ENCODE measurements at regions not wholly inside any gene's neighbourhood (a gene's known extent, or its start where the extent isn't known, plus 50 kb on each side); places are given as distances from the start of the nearest gene placed in this dataset.

DNA sequence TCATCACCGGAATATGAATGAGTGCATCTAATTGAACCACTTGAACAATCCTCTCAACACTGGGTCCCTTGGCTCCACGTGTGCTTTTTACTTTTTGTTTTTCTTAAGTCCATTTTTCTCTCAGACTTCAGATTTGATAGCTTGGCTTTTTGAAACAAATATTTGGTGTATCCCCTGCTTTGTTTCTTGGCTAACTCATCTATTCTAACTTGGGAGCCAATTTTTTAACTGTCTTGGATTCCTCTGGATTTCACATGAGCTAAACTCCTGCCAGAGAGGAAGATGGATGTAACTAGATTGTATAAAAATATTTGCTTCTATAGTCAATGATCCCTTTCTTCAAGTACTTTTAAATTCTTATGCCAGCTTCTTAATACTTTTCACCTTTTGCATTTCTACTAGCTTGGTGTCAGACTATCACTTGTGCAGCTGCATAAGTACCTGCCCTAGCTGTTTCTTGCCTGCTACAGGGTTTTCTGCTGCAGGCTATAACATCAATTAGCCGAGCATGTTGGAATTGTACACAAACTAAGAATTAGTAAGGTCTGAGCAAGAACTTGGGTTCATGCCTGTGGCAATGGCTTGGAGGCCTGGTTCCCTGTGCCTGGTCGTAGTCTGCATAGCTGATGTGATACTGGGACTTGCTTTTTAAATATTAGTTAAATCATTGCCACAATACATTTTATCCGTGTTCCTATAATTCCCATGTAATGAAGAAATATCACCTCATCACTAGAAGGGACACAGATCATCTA lies 281.5 kb downstream of the EN1 start:
- WGBS, result 77% methylated on average over 5 of the region's 5 CpGs
- Histone ChIP-seq H3K27ac (ENCODE audit: low read depth in 1 of 2, low read length in 1 of 2) (no peak overlapping the region), H3K36me3 (ENCODE audit: control insufficient read depth in 2 of 2, insufficient read depth in 2 of 2, low read length in 1 of 2) (no peaks in the 10 kb centered on the region), H3K9me3 (ENCODE audit: control insufficient read depth in 2 of 2, insufficient read depth in 1 of 2, low read length in 1 of 2) (no peaks in the 10 kb centered on the region), H3K4me3 (ENCODE audit: low read length in 2 of 2) (no peak overlapping the region), H3K4me1 (ENCODE audit: control insufficient read depth in 2 of 2, insufficient read depth in 2 of 2, low read length in 2 of 2) (no peaks in the 10 kb centered on the region), H3K27me3 (ENCODE audit: control insufficient read depth in 2 of 2, insufficient read depth in 1 of 2, low read length in 1 of 2) (no peaks in the 10 kb centered on the region)
- no peak for DNase-seq (ENCODE audit: low read depth in 6 of 9, low spot score in 9 of 9)

- no peaks in the 10 kb centered on the region for H3K4me1 ChIP-seq (ENCODE audit: control insufficient read depth in 2 of 2, insufficient read depth in 2 of 2, low read length in 2 of 2)
- no peak overlapping the region for H3K4me3 ChIP-seq (ENCODE audit: low read length in 2 of 2)
- H3K27me3 ChIP-seq (ENCODE audit: control insufficient read depth in 2 of 2, insufficient read depth in 1 of 2, low read length in 1 of 2), result no peaks in the 10 kb centered on the region
- no peak overlapping the region for H3K27ac ChIP-seq (ENCODE audit: low read depth in 1 of 2, low read length in 1 of 2)
- WGBS, result 61% methylated on average over 6 of the region's 6 CpGs
- H3K9me3 ChIP-seq (ENCODE audit: control insufficient read depth in 2 of 2, insufficient read depth in 1 of 2, low read length in 1 of 2), result no peaks in the 10 kb centered on the region
- DNase-seq (ENCODE audit: low read depth in 6 of 9, low spot score in 9 of 9), result no peak
- no peaks in the 10 kb centered on the region for H3K36me3 ChIP-seq (ENCODE audit: control insufficient read depth in 2 of 2, insufficient read depth in 2 of 2, low read length in 1 of 2)
These were observed 282.1 kb downstream of the EN1 start for GRCh38 chr2:118565301-118565700.

- Histone ChIP-seq H3K4me3 (ENCODE audit: low read length in 2 of 2) (no peak overlapping the region), H3K4me1 (ENCODE audit: control insufficient read depth in 2 of 2, insufficient read depth in 2 of 2, low read length in 2 of 2) (no peaks in the 10 kb centered on the region), H3K36me3 (ENCODE audit: control insufficient read depth in 2 of 2, insufficient read depth in 2 of 2, low read length in 1 of 2) (no peaks in the 10 kb centered on the region), H3K27me3 (ENCODE audit: control insufficient read depth in 2 of 2, insufficient read depth in 1 of 2, low read length in 1 of 2) (no peaks in the 10 kb centered on the region), H3K27ac (ENCODE audit: low read depth in 1 of 2, low read length in 1 of 2) (no peak overlapping the region), H3K9me3 (ENCODE audit: control insufficient read depth in 2 of 2, insufficient read depth in 1 of 2, low read length in 1 of 2) (no peaks in the 10 kb centered on the region)
- no peak for DNase-seq (ENCODE audit: low read depth in 6 of 9, low spot score in 9 of 9)
- WGBS, result 84% methylated on average over 5 of the region's 5 CpGs
These were observed 285.3 kb downstream of the EN1 start for GRCh38 chr2:118562144-118562543.

GRCh38 chr2:118558846-118559245 lies 288.6 kb downstream of the EN1 start:
- 64% methylated on average over 1 of the region's 1 CpG for WGBS
- DNase-seq (ENCODE audit: low read depth in 6 of 9, low spot score in 9 of 9), result no peak

DNA sequence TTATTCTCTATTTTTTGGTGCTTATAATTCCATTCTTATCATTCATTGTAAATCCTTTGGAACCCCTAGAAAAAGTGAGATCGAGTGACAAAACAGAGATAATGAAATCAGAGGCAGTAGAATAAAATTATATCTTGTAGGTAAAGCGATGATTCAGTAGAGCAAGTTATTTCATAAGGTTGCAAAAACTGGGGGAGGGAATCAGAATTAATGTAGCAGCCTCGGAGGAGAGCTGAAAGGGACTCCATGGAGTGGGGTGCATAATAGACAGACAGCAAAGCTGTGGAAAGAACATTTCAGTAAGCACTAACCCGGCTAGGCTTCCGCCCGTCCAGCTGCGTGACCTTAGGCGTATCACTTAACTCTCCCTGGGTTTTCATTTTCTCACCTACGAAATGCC lies 289.7 kb downstream of the EN1 start:
- no peak overlapping the region for H3K27ac ChIP-seq (ENCODE audit: low read depth in 1 of 2, low read length in 1 of 2)
- WGBS, result 84% methylated on average over 9 of the region's 9 CpGs
- H3K4me1 ChIP-seq (ENCODE audit: control insufficient read depth in 2 of 2, insufficient read depth in 2 of 2, low read length in 2 of 2), result no peaks in the 10 kb centered on the region
- DNase-seq (ENCODE audit: low read depth in 6 of 9, low spot score in 9 of 9), result no peak
- H3K4me3 ChIP-seq (ENCODE audit: low read length in 2 of 2), result no peak overlapping the region
- no peaks in the 10 kb centered on the region for H3K9me3 ChIP-seq (ENCODE audit: control insufficient read depth in 2 of 2, insufficient read depth in 1 of 2, low read length in 1 of 2)
- no peaks in the 10 kb centered on the region for H3K36me3 ChIP-seq (ENCODE audit: control insufficient read depth in 2 of 2, insufficient read depth in 2 of 2, low read length in 1 of 2)
- H3K27me3 ChIP-seq (ENCODE audit: control insufficient read depth in 2 of 2, insufficient read depth in 1 of 2, low read length in 1 of 2), result no peaks in the 10 kb centered on the region

More at GRCh38 chr2:118558846-118559245, 288.6 kb downstream of the EN1 start:
- Histone ChIP-seq H3K36me3 (ENCODE audit: control insufficient read depth in 2 of 2, insufficient read depth in 2 of 2, low read length in 1 of 2) (no peaks in the 10 kb centered on the region), H3K9me3 (ENCODE audit: control insufficient read depth in 2 of 2, insufficient read depth in 1 of 2, low read length in 1 of 2) (no peaks in the 10 kb centered on the region), H3K4me3 (ENCODE audit: low read length in 2 of 2) (no peak overlapping the region), H3K27ac (ENCODE audit: low read depth in 1 of 2, low read length in 1 of 2) (no peak overlapping the region), H3K27me3 (ENCODE audit: control insufficient read depth in 2 of 2, insufficient read depth in 1 of 2, low read length in 1 of 2) (no peaks in the 10 kb centered on the region), H3K4me1 (ENCODE audit: control insufficient read depth in 2 of 2, insufficient read depth in 2 of 2, low read length in 2 of 2) (no peaks in the 10 kb centered on the region)

DNA sequence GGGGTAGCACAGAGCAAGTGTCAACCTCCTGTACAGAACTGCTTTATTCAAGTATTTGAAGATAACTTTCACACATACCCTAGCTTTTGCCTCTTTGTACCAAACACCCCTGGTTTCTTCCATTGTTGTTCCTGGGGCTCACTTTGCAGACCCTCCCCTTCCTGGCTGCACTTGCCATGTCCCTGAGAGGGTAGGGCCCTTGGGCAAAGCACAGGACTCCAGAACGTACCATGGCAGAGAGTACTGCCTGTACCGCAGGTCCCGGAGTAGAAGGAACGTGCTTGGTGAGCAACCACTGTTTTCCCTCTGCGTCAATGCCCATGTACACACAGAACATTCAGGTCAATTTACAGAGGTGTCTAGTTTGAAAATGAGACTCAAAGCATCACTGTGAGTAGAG lies 290.4 kb downstream of the EN1 start:
- no peaks in the 10 kb centered on the region for H3K9me3 ChIP-seq (ENCODE audit: control insufficient read depth in 2 of 2, insufficient read depth in 1 of 2, low read length in 1 of 2)
- H3K36me3 ChIP-seq (ENCODE audit: control insufficient read depth in 2 of 2, insufficient read depth in 2 of 2, low read length in 1 of 2), result no peaks in the 10 kb centered on the region
- WGBS, result 81% methylated on average over 5 of the region's 5 CpGs
- no peaks in the 10 kb centered on the region for H3K27me3 ChIP-seq (ENCODE audit: control insufficient read depth in 2 of 2, insufficient read depth in 1 of 2, low read length in 1 of 2)
- no peaks in the 10 kb centered on the region for H3K4me1 ChIP-seq (ENCODE audit: control insufficient read depth in 2 of 2, insufficient read depth in 2 of 2, low read length in 2 of 2)
- no peak overlapping the region for H3K4me3 ChIP-seq (ENCODE audit: low read length in 2 of 2)
- no peak overlapping the region for H3K27ac ChIP-seq (ENCODE audit: low read depth in 1 of 2, low read length in 1 of 2)
- DNase-seq (ENCODE audit: low read depth in 6 of 9, low spot score in 9 of 9), result no peak

DNA sequence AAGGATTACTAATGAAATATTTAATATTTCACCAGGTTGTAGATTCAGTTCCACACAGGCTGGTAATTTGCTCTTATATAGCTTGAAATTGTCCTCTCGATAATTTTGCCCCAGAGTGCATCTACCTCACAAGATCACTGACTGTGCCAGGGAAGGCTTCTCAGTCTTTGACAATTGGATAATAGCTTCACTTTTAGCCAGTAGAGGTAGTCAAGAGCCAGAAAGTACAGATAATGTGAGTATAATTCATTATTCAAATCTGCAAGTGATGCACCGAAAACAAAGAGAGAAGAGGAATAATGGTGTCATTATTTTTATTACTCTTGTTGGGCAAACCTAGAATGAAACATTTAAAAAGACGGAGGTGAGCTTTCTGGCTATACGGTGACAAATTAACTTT lies 292.8 kb downstream of the EN1 start:
- DNase-seq (ENCODE audit: low read depth in 6 of 9, low spot score in 9 of 9), result no peak
- H3K4me3 ChIP-seq (ENCODE audit: low read length in 2 of 2), result no peak overlapping the region
- no peaks in the 10 kb centered on the region for H3K36me3 ChIP-seq (ENCODE audit: control insufficient read depth in 2 of 2, insufficient read depth in 2 of 2, low read length in 1 of 2)
- no peaks in the 10 kb centered on the region for H3K9me3 ChIP-seq (ENCODE audit: control insufficient read depth in 2 of 2, insufficient read depth in 1 of 2, low read length in 1 of 2)
- H3K27me3 ChIP-seq (ENCODE audit: control insufficient read depth in 2 of 2, insufficient read depth in 1 of 2, low read length in 1 of 2), result no peaks in the 10 kb centered on the region
- H3K4me1 ChIP-seq (ENCODE audit: control insufficient read depth in 2 of 2, insufficient read depth in 2 of 2, low read length in 2 of 2), result no peaks in the 10 kb centered on the region
- WGBS, result 97% methylated on average over 4 of the region's 4 CpGs
- H3K27ac ChIP-seq (ENCODE audit: low read depth in 1 of 2, low read length in 1 of 2), result no peak overlapping the region

DNA sequence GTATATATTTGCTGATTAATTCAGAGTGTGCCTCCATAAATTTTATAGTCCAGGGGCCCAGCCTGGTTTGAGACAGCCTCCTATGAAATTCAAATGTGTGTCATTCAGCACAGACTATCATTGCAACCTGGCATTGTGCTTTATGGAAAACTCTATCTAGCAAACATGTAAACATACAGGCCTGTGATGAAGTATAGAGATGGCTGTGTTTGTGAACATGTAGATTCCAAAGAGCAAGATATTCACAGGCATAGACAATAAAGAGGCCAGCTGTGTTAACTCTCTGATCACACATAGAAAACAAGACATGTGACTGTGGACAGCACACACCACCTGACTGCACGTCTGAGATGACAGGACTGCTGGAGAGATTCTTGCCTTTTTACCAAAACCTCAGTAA lies 297.9 kb downstream of the EN1 start:
- Histone ChIP-seq H3K27me3 (ENCODE audit: control insufficient read depth in 2 of 2, insufficient read depth in 1 of 2, low read length in 1 of 2) (no peaks in the 10 kb centered on the region), H3K4me3 (ENCODE audit: low read length in 2 of 2) (no peak overlapping the region), H3K36me3 (ENCODE audit: control insufficient read depth in 2 of 2, insufficient read depth in 2 of 2, low read length in 1 of 2) (no peaks in the 10 kb centered on the region), H3K27ac (ENCODE audit: low read depth in 1 of 2, low read length in 1 of 2) (no peak overlapping the region), H3K4me1 (ENCODE audit: control insufficient read depth in 2 of 2, insufficient read depth in 2 of 2, low read length in 2 of 2) (no peaks in the 10 kb centered on the region), H3K9me3 (ENCODE audit: control insufficient read depth in 2 of 2, insufficient read depth in 1 of 2, low read length in 1 of 2) (no peaks in the 10 kb centered on the region)
- DNase-seq (ENCODE audit: low read depth in 6 of 9, low spot score in 9 of 9), result no peak
- 76% methylated on average over 1 of the region's 1 CpG for WGBS

DNA sequence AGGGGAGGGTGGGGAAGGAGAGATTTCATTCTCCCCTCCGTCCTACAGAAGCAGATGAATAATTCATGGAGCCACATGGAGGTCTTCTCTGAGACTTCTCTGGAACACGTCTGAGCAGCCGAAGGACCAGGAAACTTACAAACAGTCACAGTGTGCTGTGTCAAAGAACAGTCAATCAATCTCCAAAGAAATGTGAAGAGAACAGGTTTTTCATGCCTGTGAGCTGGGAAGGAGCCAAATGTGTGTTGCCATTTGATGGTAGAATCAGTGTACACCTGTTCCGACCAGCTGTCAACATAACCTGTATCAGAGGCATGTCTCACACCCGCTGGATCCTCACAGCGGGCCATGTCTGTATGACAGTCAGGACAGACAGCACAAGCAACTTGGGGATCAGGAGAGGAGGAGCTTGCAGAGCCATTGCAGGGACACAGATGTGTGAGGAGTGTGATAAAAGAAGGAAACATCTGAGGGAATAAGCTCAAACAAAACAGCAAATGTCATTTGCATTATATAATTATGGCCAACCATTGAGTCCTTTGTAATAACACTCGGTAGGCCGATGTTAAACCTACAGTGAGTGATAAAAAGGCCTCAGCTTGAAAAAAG lies 298.5 kb downstream of the EN1 start:
- no peak for DNase-seq (ENCODE audit: low read depth in 6 of 9, low spot score in 9 of 9)
- Histone ChIP-seq H3K27me3 (ENCODE audit: control insufficient read depth in 2 of 2, insufficient read depth in 1 of 2, low read length in 1 of 2) (no peaks in the 10 kb centered on the region), H3K27ac (ENCODE audit: low read depth in 1 of 2, low read length in 1 of 2) (no peak overlapping the region), H3K9me3 (ENCODE audit: control insufficient read depth in 2 of 2, insufficient read depth in 1 of 2, low read length in 1 of 2) (no peaks in the 10 kb centered on the region), H3K4me1 (ENCODE audit: control insufficient read depth in 2 of 2, insufficient read depth in 2 of 2, low read length in 2 of 2) (no peaks in the 10 kb centered on the region), H3K36me3 (ENCODE audit: control insufficient read depth in 2 of 2, insufficient read depth in 2 of 2, low read length in 1 of 2) (no peaks in the 10 kb centered on the region), H3K4me3 (ENCODE audit: low read length in 2 of 2) (no peak overlapping the region)
- WGBS, result 82% methylated on average over 8 of the region's 8 CpGs
